ENCODE measurements at regions not wholly inside any gene's neighbourhood (a gene's known extent, or its start where the extent isn't known, plus 50 kb on each side); places are given as distances from the start of the nearest gene placed in this dataset.

- DNase-seq, result no peak
Observed at GRCh38 chrX:97666890-97667289, 783.2 kb downstream of the RPA4 start.

GRCh38 chrX:97668126-97668525, 784.4 kb downstream of the RPA4 start:
- H3K27me3 ChIP-seq (ENCODE audit: control insufficient read depth, insufficient read depth, low read length), result no peaks in the 10 kb centered on the region
- H3K36me3 ChIP-seq (ENCODE audit: control insufficient read depth, insufficient read depth, low read length), result no peaks in the 10 kb centered on the region
- no peaks in the 10 kb centered on the region for H3K9me3 ChIP-seq (ENCODE audit: control insufficient read depth, low read depth, low read length)
- no peaks in the 10 kb centered on the region for H3K4me1 ChIP-seq (ENCODE audit: control insufficient read depth, insufficient read depth, low read length)
- DNase-seq, result no peak
- no peak overlapping the region for H3K27ac ChIP-seq (ENCODE audit: low read length)
- WGBS (ENCODE audit: insufficient coverage, low lambda C conversion rate), result no CpG with 5 or more reads among the region's 2 CpGs
- H3K4me3 ChIP-seq (ENCODE audit: low read length), result no peak overlapping the region

More at GRCh38 chrX:97666890-97667289, 783.2 kb downstream of the RPA4 start:
- H3K4me3 ChIP-seq (ENCODE audit: low read length), result no peak overlapping the region
- H3K36me3 ChIP-seq (ENCODE audit: control insufficient read depth, insufficient read depth, low read length), result no peaks in the 10 kb centered on the region
- H3K9me3 ChIP-seq (ENCODE audit: control insufficient read depth, low read depth, low read length), result no peaks in the 10 kb centered on the region
- no CpG with 5 or more reads among the region's 2 CpGs for WGBS (ENCODE audit: insufficient coverage, low lambda C conversion rate)
- no peak overlapping the region for H3K27ac ChIP-seq (ENCODE audit: low read length)
- H3K27me3 ChIP-seq (ENCODE audit: control insufficient read depth, insufficient read depth, low read length), result no peaks in the 10 kb centered on the region
- H3K4me1 ChIP-seq (ENCODE audit: control insufficient read depth, insufficient read depth, low read length), result no peaks in the 10 kb centered on the region

GRCh38 chrX:97672138-97672537, 788.4 kb downstream of the RPA4 start:
- Histone ChIP-seq H3K4me1 (ENCODE audit: control insufficient read depth, insufficient read depth, low read length) (no peaks in the 10 kb centered on the region), H3K27me3 (ENCODE audit: control insufficient read depth, insufficient read depth, low read length) (no peaks in the 10 kb centered on the region), H3K9me3 (ENCODE audit: control insufficient read depth, low read depth, low read length) (no peaks in the 10 kb centered on the region), H3K36me3 (ENCODE audit: control insufficient read depth, insufficient read depth, low read length) (no peaks in the 10 kb centered on the region), H3K4me3 (ENCODE audit: low read length) (no peak overlapping the region), H3K27ac (ENCODE audit: low read length) (no peak overlapping the region)
- peak in 1 of 2 donors; percentile 5 for DNase-seq
- no CpG with 5 or more reads among the region's 5 CpGs for WGBS (ENCODE audit: insufficient coverage, low lambda C conversion rate)

DNA sequence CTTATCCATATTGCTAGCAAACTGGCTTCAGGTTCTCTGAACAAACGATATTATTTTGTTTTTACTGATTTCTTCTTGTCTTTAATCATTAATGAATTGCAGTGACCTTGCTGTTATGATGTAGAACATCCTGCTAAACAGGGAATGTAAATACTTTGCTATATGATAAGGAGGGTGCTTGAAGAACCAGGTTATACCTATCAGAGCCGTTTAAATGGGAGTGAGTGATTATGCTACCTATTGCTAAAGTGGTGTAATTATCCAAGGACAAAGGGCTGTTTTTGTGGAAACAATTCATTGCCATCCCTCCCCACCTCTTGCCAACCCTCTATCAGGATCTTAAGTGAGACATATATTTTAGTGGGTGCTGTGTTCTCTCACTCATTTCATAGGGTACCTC, 788.9 kb downstream of the RPA4 start:
- no CpG with 5 or more reads among the region's 2 CpGs for WGBS (ENCODE audit: insufficient coverage, low lambda C conversion rate)
- no peaks in the 10 kb centered on the region for H3K36me3 ChIP-seq (ENCODE audit: control insufficient read depth, insufficient read depth, low read length)
- no peak overlapping the region for H3K4me3 ChIP-seq (ENCODE audit: low read length)
- H3K27me3 ChIP-seq (ENCODE audit: control insufficient read depth, insufficient read depth, low read length), result no peaks in the 10 kb centered on the region
- H3K4me1 ChIP-seq (ENCODE audit: control insufficient read depth, insufficient read depth, low read length), result no peaks in the 10 kb centered on the region
- H3K27ac ChIP-seq (ENCODE audit: low read length), result no peak overlapping the region
- H3K9me3 ChIP-seq (ENCODE audit: control insufficient read depth, low read depth, low read length), result no peaks in the 10 kb centered on the region
- DNase-seq, result peak in 1 of 2 donors; percentile 46

- no peaks in the 10 kb centered on the region for H3K4me1 ChIP-seq (ENCODE audit: control insufficient read depth, insufficient read depth, low read length)
- no CpG with 5 or more reads among the region's 5 CpGs for WGBS (ENCODE audit: insufficient coverage, low lambda C conversion rate)
- no peak overlapping the region for H3K4me3 ChIP-seq (ENCODE audit: low read length)
- no peaks in the 10 kb centered on the region for H3K36me3 ChIP-seq (ENCODE audit: control insufficient read depth, insufficient read depth, low read length)
- H3K27ac ChIP-seq (ENCODE audit: low read length), result no peak overlapping the region
- no peaks in the 10 kb centered on the region for H3K27me3 ChIP-seq (ENCODE audit: control insufficient read depth, insufficient read depth, low read length)
- H3K9me3 ChIP-seq (ENCODE audit: control insufficient read depth, low read depth, low read length), result no peaks in the 10 kb centered on the region
- DNase-seq, result peak in 1 of 2 donors; percentile 24
Observed at GRCh38 chrX:97673135-97673534, 789.4 kb downstream of the RPA4 start.

- Histone ChIP-seq H3K4me1 (ENCODE audit: control insufficient read depth, insufficient read depth, low read length) (no peaks in the 10 kb centered on the region), H3K9me3 (ENCODE audit: control insufficient read depth, low read depth, low read length) (no peaks in the 10 kb centered on the region), H3K27me3 (ENCODE audit: control insufficient read depth, insufficient read depth, low read length) (no peaks in the 10 kb centered on the region), H3K27ac (ENCODE audit: low read length) (no peak overlapping the region), H3K36me3 (ENCODE audit: control insufficient read depth, insufficient read depth, low read length) (no peaks in the 10 kb centered on the region), H3K4me3 (ENCODE audit: low read length) (no peak overlapping the region)
- no peak for DNase-seq
- WGBS (ENCODE audit: insufficient coverage, low lambda C conversion rate), result no CpG with 5 or more reads among the region's 3 CpGs
Observed at GRCh38 chrX:97682991-97683840, 799.5 kb downstream of the RPA4 start.

GRCh38 chrX:97685753-97686152, 802.0 kb downstream of the RPA4 start:
- no CpG with 5 or more reads among the region's 4 CpGs for WGBS (ENCODE audit: insufficient coverage, low lambda C conversion rate)
- Histone ChIP-seq H3K4me3 (ENCODE audit: low read length) (no peak overlapping the region), H3K27me3 (ENCODE audit: control insufficient read depth, insufficient read depth, low read length) (no peaks in the 10 kb centered on the region), H3K27ac (ENCODE audit: low read length) (no peak overlapping the region), H3K9me3 (ENCODE audit: control insufficient read depth, low read depth, low read length) (no peaks in the 10 kb centered on the region), H3K4me1 (ENCODE audit: control insufficient read depth, insufficient read depth, low read length) (no peaks in the 10 kb centered on the region), H3K36me3 (ENCODE audit: control insufficient read depth, insufficient read depth, low read length) (no peaks in the 10 kb centered on the region)
- no peak for DNase-seq

DNA sequence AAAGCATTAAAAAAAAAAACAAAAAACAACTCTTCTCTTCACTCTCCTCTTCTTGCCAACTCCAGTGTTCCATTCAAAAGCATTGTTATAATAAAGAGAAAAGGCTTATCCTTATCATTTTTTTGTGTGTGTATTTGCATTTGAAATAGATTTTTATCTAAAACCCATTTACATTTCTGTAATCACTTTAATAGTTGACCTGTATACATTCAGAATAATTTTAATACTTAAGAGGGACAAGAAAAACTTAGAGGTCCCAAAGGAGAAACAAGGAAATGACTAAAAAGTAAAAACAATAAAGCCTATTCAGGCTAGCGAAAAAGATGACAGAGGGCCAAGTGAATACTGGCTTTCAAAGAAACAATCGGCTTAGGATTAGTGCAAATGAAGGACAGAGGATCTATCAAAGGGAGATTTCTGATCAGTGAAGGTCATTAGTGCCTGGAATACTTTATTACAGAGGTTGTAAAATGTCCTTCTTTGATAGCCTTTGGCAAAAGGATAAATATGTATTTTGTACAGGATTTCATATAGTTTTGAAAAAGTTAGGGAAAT, 808.3 kb downstream of the RPA4 start:
- no peak for DNase-seq
- Histone ChIP-seq H3K27ac (ENCODE audit: low read length) (no peak overlapping the region), H3K4me3 (ENCODE audit: low read length) (no peak overlapping the region), H3K4me1 (ENCODE audit: control insufficient read depth, insufficient read depth, low read length) (no peaks in the 10 kb centered on the region), H3K27me3 (ENCODE audit: control insufficient read depth, insufficient read depth, low read length) (no peaks in the 10 kb centered on the region), H3K36me3 (ENCODE audit: control insufficient read depth, insufficient read depth, low read length) (no peaks in the 10 kb centered on the region), H3K9me3 (ENCODE audit: control insufficient read depth, low read depth, low read length) (no peaks in the 10 kb centered on the region)
- 72% methylated on average over 2 of the region's 2 CpGs for WGBS (ENCODE audit: insufficient coverage, low lambda C conversion rate)

DNA sequence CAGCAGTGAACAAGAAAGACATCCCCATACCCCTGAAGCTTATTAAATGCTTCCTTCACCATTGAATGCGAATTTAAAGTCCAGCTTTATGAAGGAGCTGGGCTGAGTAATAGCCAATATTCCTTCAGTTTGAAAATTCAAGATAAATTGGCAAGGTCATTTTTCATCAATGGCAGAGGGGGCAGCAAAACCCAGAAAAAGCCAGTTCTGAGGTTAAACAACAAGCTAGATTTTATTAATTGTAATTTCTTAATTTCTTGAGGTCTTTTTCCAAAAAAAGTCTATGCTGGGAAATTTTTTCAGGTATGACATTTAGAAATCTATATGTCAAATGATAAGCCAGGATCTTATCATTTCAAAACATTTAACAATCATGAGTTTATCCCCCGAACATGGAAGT, 808.9 kb downstream of the RPA4 start:
- Histone ChIP-seq H3K4me3 (ENCODE audit: low read length) (no peak overlapping the region), H3K27ac (ENCODE audit: low read length) (no peak overlapping the region), H3K27me3 (ENCODE audit: control insufficient read depth, insufficient read depth, low read length) (no peaks in the 10 kb centered on the region), H3K9me3 (ENCODE audit: control insufficient read depth, low read depth, low read length) (no peaks in the 10 kb centered on the region), H3K36me3 (ENCODE audit: control insufficient read depth, insufficient read depth, low read length) (no peaks in the 10 kb centered on the region), H3K4me1 (ENCODE audit: control insufficient read depth, insufficient read depth, low read length) (no peaks in the 10 kb centered on the region)
- WGBS (ENCODE audit: insufficient coverage, low lambda C conversion rate), result no CpG with 5 or more reads among the region's 2 CpGs
- DNase-seq, result no peak

DNA sequence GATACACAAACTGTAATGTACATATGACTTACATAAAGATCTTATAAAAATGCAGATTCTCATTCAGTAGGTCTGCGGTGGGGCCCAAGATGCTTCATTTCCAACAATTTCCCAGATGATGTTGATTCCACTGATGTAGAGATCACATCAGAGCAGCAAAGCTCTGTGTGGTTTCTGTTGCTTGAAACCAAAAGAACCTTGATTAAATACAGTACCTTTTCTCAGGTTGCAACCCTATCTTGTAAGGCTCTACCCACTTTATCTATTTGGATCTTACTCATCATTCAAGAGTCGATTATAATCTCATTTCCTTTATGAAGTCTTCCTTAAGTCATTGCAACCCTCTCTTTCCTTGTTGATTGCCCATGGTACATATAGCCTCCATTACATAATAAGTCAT, 816.8 kb downstream of the RPA4 start:
- Histone ChIP-seq H3K27me3 (ENCODE audit: control insufficient read depth, insufficient read depth, low read length) (no peaks in the 10 kb centered on the region), H3K4me1 (ENCODE audit: control insufficient read depth, insufficient read depth, low read length) (peaks cover 3% of the 10 kb centered on the region), H3K27ac (ENCODE audit: low read length) (no peak overlapping the region), H3K9me3 (ENCODE audit: control insufficient read depth, low read depth, low read length) (no peaks in the 10 kb centered on the region), H3K4me3 (ENCODE audit: low read length) (no peak overlapping the region), H3K36me3 (ENCODE audit: control insufficient read depth, insufficient read depth, low read length) (no peaks in the 10 kb centered on the region)
- DNase-seq, result no peak
- WGBS (ENCODE audit: insufficient coverage, low lambda C conversion rate), result no CpG with 5 or more reads among the region's 2 CpGs

DNA sequence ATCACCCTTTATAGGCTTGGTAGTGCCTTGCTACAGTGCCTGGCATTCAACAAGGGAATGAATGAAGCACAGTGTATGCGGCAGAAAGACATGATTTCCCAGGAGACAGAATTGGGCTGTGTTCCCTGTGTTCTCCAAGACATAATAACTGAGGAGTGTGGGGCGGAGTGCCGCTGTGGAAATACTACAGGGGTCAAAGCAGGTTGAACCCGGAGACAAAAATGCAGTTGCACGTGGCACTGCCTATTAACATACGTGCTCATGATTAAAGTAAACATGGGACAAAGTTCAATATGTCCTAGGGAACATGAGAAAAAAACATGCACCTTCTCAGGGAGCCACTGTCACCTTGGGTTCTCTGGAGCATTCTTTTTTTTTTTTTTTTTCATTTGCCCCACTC, 820.8 kb downstream of the RPA4 start:
- Histone ChIP-seq H3K4me1 (ENCODE audit: control insufficient read depth, insufficient read depth, low read length) (peaks cover 3% of the 10 kb centered on the region), H3K27ac (ENCODE audit: low read length) (no peak overlapping the region), H3K27me3 (ENCODE audit: control insufficient read depth, insufficient read depth, low read length) (no peaks in the 10 kb centered on the region), H3K4me3 (ENCODE audit: low read length) (no peak overlapping the region), H3K9me3 (ENCODE audit: control insufficient read depth, low read depth, low read length) (no peaks in the 10 kb centered on the region), H3K36me3 (ENCODE audit: control insufficient read depth, insufficient read depth, low read length) (no peaks in the 10 kb centered on the region)
- WGBS (ENCODE audit: insufficient coverage, low lambda C conversion rate), result no CpG with 5 or more reads among the region's 6 CpGs
- peak; percentile 12 to 50 for DNase-seq

All from large intestine (tissue), 3 donors.